CD4-positive, alpha-beta T cell treated with Interleukin-17A for 1 hour (primary cell): ENCODE measurements at regions not wholly inside any gene's neighbourhood (a gene's known extent, or its start where the extent isn't known, plus 50 kb on each side); places are given as distances from the start of the nearest gene placed in this dataset.
A peak's percentile ranks its signal among the peaks of the same experiment; 100 is the strongest.

Experiments used
- DNase-seq: peaks from one replicate; pipeline ENCODE4 v3.0.0-alpha.2; 2020

DNA sequence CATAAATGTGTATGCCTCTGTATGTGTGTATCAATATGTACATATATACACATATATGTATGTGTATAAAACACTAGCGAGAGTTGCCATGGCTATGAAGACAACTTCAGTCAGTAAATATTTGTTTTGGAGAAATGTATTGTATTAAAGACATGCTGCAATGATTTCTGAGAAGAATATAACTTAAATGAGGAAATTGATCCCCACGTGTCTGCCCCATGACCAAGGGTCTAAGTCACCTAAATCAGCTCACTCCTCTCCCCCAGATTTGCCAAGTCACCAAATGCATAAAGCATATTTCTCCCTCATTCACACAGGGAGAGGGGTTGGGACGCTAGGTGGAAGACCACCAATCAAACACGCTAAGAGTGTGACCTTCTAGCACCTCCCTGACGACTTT is 58.3 kb upstream of the LYST start:
- DNase-seq = no peak

- DNase-seq = peak; percentile 39
These were observed 56.8 kb upstream of the LYST start for GRCh38 chr1:235923466-235924021.

- DNase-seq = no peak
These were observed 54.1 kb upstream of the LYST start for GRCh38 chr1:235920596-235921375.

GRCh38 chr1:235919833-235920441 is 53.2 kb upstream of the LYST start:
- DNase-seq = no peak

GRCh38 chr1:235919127-235919832 is 52.6 kb upstream of the LYST start:
- DNase-seq = no peak

DNA sequence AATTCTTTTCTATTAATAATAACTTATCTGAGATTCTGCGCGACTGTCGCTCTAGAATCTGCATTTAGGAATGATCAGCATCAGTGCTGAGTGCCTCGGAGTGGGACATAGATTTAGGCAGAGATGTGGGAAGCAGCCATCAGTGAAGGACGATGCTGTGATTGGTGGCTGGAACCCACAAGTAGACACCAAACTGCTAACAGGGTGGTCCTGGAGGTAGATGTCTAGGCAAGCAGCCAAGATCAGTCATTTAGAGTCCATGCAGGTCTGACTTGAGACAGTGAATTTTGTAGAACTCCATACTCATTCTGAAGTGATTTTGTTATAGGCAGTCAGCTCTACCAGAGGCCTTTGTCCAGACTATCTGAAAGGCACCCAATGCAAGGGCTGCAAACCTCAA is 51.8 kb upstream of the LYST start:
- no peak for DNase-seq

DNA sequence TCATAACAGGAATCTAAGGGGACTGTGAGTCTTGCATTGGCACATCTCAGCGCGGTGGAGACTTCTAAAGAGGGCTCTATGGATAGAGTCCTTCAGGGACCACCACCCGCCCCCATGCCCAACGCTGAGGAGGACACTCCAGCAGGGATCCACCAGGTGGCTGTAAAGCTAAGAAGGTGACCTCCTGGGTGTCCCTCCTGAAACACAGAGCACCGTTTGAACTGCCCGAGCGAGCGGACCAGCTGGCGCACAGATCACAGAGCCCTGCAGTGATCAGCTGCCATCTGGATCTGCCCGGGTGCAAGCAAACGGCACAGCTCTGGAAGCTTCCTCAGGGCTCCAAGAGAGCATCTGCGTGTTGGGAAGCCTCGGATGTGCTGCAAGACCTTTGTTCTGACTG is 51.3 kb upstream of the LYST start:
- no peak for DNase-seq

DNA sequence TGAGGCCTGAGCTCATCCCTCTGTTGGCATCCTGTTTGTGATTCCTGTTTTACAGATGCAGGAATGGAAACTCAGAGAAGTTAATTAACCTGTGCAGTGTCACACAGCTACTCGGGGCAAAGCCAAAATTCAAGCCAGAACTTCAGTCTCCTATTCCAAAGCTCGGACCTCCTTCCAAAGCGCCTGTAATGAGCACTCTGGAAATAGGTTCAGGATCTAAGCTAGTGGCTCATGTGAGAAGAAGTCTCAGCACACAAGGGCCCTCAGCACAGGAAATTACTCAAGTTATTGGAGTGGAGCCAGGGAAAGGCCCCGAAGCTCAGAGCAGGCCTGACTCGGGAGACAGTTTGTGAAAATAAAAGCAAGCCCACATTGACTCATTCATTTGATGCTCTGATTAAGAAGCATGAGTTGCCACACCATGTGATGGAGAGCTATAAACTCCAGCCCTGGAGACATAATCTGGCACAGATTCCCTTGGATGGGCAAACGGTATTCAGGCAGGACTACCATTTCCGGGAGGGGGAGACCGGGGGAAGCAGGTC is 50.6 kb upstream of the LYST start:
- DNase-seq = peak; percentile 70
